ENCODE measurements at regions not wholly inside any gene's neighbourhood (a gene's known extent, or its start where the extent isn't known, plus 50 kb on each side); places are given as distances from the start of the nearest gene placed in this dataset.

GRCh38 chr2:129654331-129654730, 325.1 kb upstream of the RAB6C start:
- H3K27me3 ChIP-seq (ENCODE audit: control insufficient read depth in 2 of 2, insufficient read depth in 2 of 2, low read length in 2 of 2) = peaks cover 0 to 10% of the 10 kb centered on the region in 2 experiments; a peak in 2 of 5 replicates
- intact Hi-C loops (cut with micrococcal nuclease) = no loop called here

DNA sequence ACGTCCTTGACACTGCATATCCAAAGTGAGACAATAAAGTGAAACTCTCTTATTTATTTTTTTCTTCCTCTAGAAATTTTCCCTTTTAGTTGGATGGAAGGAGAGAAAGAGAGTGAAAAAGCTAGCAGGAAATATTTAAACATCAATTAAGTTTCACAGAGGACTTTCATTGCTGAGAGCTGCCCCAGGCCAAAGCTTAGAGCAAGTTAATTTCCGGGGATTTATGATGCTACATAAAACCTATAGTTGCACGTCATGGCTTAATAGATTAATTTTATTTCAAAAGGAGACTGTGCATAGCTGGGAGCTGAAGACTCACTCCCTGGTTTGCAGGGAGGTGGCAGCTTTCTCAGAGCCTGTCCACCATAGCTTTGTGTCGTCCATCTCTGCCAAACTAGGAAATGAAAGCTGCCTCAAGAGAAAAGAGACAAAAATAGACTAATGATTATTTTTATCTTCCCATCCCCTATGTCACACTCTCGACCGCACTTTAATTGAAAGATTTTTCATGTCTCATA, 323.3 kb upstream of the RAB6C start:
- ChIA-PET CTCF (ENCODE audit: low intra/inter-chr PET ratio) (no interaction called here), POLR2A (no interaction called here)
- H3K36me3 ChIP-seq (ENCODE audit: control insufficient read depth, insufficient read depth, low read length) = no peaks in the 10 kb centered on the region
- DNase-seq (ENCODE audit: extremely low read depth in 1 of 4, low spot score in 3 of 4) = no peak
- H4K20me1 ChIP-seq (replicated peaks; ENCODE audit: control insufficient read depth, insufficient read depth, low read length) = no peaks in the 10 kb centered on the region
- no peak for FAIRE-seq
- peaks cover 0 to 10% of the 10 kb centered on the region in 2 experiments; a peak in 2 of 5 replicates for H3K27me3 ChIP-seq (ENCODE audit: control insufficient read depth in 2 of 2, insufficient read depth in 2 of 2, low read length in 2 of 2)
- no peak overlapping the region for H3K9ac ChIP-seq (ENCODE audit: insufficient read depth in 1 of 2, low read depth in 2 of 2, low read length in 2 of 2)
- in situ Hi-C loops (cut with MboI) (no loop called here), intact Hi-C loops (cut with micrococcal nuclease) (no loop called here)
- no peak overlapping the region for H2AFZ ChIP-seq (ENCODE audit: low read depth, low read length)
- BruUV-seq (replicated peaks) = no TSS peak
- ATAC-seq = no peak
- no peak overlapping the region for H3K27ac ChIP-seq (ENCODE audit: extremely low read depth, low read depth, low read length)
- no peaks in the 10 kb centered on the region for H3K79me2 ChIP-seq (ENCODE audit: control insufficient read depth, insufficient read depth, low read length)
- no peak overlapping the region for H3K4me2 ChIP-seq (ENCODE audit: insufficient read depth, low read length)
- WGBS (ENCODE audit: insufficient coverage, low coverage, missing lambda C conversion rate) = 3% methylated on average over 6 of the region's 6 CpGs
- no peaks in the 10 kb centered on the region for H3K9me1 ChIP-seq (ENCODE audit: control insufficient read depth, insufficient read depth, low read length)
- H3K4me3 ChIP-seq = no peak overlapping the region
- no peak for TF ChIP-seq RBM15 (IDR thresholded peaks at IDR 0.05; ENCODE audit: insufficient read depth, low read length)
- TF ChIP-seq ZNF239 (CRISPR knock-in tag; IDR thresholded peaks at IDR 0.05) = no peak
- no peak for TF ChIP-seq ZNF280A (IDR thresholded peaks at IDR 0.05; ENCODE audit: low read depth, partially characterized antibody)
- no peak for TF ChIP-seq ZNF134 (CRISPR knock-in tag; conservative IDR thresholded peaks at IDR 0.05)
- TF ChIP-seq, protein P1, sequence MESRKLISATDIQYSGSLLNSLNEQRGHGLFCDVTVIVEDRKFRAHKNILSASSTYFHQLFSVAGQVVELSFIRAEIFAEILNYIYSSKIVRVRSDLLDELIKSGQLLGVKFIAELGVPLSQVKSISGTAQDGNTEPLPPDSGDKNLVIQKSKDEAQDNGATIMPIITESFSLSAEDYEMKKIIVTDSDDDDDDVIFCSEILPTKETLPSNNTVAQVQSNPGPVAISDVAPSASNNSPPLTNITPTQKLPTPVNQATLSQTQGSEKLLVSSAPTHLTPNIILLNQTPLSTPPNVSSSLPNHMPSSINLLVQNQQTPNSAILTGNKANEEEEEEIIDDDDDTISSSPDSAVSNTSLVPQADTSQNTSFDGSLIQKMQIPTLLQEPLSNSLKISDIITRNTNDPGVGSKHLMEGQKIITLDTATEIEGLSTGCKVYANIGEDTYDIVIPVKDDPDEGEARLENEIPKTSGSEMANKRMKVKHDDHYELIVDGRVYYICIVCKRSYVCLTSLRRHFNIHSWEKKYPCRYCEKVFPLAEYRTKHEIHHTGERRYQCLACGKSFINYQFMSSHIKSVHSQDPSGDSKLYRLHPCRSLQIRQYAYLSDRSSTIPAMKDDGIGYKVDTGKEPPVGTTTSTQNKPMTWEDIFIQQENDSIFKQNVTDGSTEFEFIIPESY (CRISPR knock-in tag; IDR thresholded peaks at IDR 0.05) = no peak
- no peak for TF ChIP-seq CHD4 (IDR thresholded peaks at IDR 0.05; ENCODE audit: insufficient read depth, insufficient replicate concordance, low read depth, low read length, poor library complexity, severe bottlenecking)
- no peak for TF ChIP-seq NONO (IDR thresholded peaks at IDR 0.05; ENCODE audit: low read depth in 2 of 2, low read length in 1 of 2)
- TF ChIP-seq E2F3 (CRISPR knock-in tag; IDR thresholded peaks at IDR 0.05) = no peak
- TF ChIP-seq, protein P2, sequence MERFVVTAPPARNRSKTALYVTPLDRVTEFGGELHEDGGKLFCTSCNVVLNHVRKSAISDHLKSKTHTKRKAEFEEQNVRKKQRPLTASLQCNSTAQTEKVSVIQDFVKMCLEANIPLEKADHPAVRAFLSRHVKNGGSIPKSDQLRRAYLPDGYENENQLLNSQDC (CRISPR knock-in tag; IDR thresholded peaks at IDR 0.05) = no peak
- no peak for TF ChIP-seq RNF2 (IDR thresholded peaks at IDR 0.05)
- no peaks in the 10 kb centered on the region for H3K4me1 ChIP-seq (replicated peaks in 1 of 2; ENCODE audit: control insufficient read depth in 2 of 2, insufficient read depth in 2 of 2, low read length in 2 of 2)
- no peaks in the 10 kb centered on the region for H3K9me3 ChIP-seq (replicated peaks; ENCODE audit: control insufficient read depth, insufficient read depth, low read depth, low read length)

More at GRCh38 chr2:129654331-129654730, 325.1 kb upstream of the RAB6C start:
- Histone ChIP-seq H3K79me2 (ENCODE audit: control insufficient read depth, insufficient read depth, low read length) (no peaks in the 10 kb centered on the region), H3K4me2 (ENCODE audit: insufficient read depth, low read length) (no peak overlapping the region), H3K9me1 (ENCODE audit: control insufficient read depth, insufficient read depth, low read length) (no peaks in the 10 kb centered on the region), H4K20me1 (replicated peaks; ENCODE audit: control insufficient read depth, insufficient read depth, low read length) (no peaks in the 10 kb centered on the region), H3K4me3 (no peak overlapping the region), H3K9ac (ENCODE audit: insufficient read depth in 1 of 2, low read depth in 2 of 2, low read length in 2 of 2) (no peak overlapping the region), H3K36me3 (ENCODE audit: control insufficient read depth, insufficient read depth, low read length) (no peaks in the 10 kb centered on the region), H3K27ac (ENCODE audit: extremely low read depth, low read depth, low read length) (no peak overlapping the region), H3K9me3 (replicated peaks; ENCODE audit: control insufficient read depth, insufficient read depth, low read depth, low read length) (no peaks in the 10 kb centered on the region), H3K4me1 (replicated peaks in 1 of 2; ENCODE audit: control insufficient read depth in 2 of 2, insufficient read depth in 2 of 2, low read length in 2 of 2) (no peaks in the 10 kb centered on the region), H2AFZ (ENCODE audit: low read depth, low read length) (no peak overlapping the region)
- DNase-seq (ENCODE audit: extremely low read depth in 1 of 4, low spot score in 3 of 4) (no peak), ATAC-seq (no peak), FAIRE-seq (no peak)
- BruUV-seq (replicated peaks) = no TSS peak
- WGBS (ENCODE audit: insufficient coverage, low coverage, missing lambda C conversion rate) = 0% methylated on average over 3 of the region's 3 CpGs
- in situ Hi-C loops (cut with MboI) = no loop called here
- ChIA-PET POLR2A (no interaction called here), CTCF (ENCODE audit: low intra/inter-chr PET ratio) (no interaction called here)
- TF ChIP-seq FOXJ2 (tag; IDR thresholded peaks at IDR 0.05) (no peak), MIER1 (IDR thresholded peaks at IDR 0.05; ENCODE audit: low read depth) (no peak), FOS (IDR thresholded peaks at IDR 0.05; ENCODE audit: extremely low read depth, insufficient read length) (no peak)
